SU-DHL-6 (cell line): ENCODE measurements at regions not wholly inside any gene's neighbourhood (a gene's known extent, or its start where the extent isn't known, plus 50 kb on each side); places are given as distances from the start of the nearest gene placed in this dataset.

Experiments
- EZH2phosphoT487 ChIP-seq: fragments of 200-600 bp; sonication (generic), shearing (Covaris generic); conservative IDR thresholded peaks from 2 replicates; pipeline ENCODE4 v1.6.1; 2018; ENCODE audit warnings: mild to moderate bottlenecking, antibody characterized with exemption, low read length, moderate library complexity, mixed read lengths
- TF ChIP-seq, protein P1 (sequence below): fragments of 200-600 bp; sonication (generic); IDR thresholded peaks from one replicate; pipeline ENCODE4 v1.5.1; 2017; ENCODE audit warnings: antibody characterized with exemption, mild to moderate bottlenecking, low read length, moderate library complexity; ENCODE audit not compliant: insufficient read depth, poor library complexity, severe bottlenecking

DNA sequence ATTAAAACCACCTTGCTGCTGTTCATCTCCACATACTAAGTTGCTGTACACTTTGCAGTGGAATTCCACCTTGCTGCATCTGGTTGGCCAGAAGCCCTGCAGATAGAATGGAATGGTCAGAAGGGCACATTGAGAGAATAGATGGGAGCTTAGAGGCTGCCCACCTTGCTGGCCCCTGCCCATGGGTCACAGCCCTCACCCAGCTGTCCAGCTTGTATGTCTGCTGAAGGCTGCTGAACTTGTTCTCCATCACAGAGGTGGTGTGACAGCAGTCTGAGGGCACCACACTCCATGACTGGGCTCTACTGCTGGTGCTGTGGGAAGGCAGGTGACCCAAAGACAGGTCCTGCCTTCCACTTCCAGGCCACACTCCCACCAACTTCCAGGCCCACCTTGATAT, 1755.4 kb downstream of the TP53TG3F start:
- TF ChIP-seq, protein P1, sequence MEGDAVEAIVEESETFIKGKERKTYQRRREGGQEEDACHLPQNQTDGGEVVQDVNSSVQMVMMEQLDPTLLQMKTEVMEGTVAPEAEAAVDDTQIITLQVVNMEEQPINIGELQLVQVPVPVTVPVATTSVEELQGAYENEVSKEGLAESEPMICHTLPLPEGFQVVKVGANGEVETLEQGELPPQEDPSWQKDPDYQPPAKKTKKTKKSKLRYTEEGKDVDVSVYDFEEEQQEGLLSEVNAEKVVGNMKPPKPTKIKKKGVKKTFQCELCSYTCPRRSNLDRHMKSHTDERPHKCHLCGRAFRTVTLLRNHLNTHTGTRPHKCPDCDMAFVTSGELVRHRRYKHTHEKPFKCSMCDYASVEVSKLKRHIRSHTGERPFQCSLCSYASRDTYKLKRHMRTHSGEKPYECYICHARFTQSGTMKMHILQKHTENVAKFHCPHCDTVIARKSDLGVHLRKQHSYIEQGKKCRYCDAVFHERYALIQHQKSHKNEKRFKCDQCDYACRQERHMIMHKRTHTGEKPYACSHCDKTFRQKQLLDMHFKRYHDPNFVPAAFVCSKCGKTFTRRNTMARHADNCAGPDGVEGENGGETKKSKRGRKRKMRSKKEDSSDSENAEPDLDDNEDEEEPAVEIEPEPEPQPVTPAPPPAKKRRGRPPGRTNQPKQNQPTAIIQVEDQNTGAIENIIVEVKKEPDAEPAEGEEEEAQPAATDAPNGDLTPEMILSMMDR: no peak
- TF ChIP-seq EZH2phosphoT487: no peak
